Activated CD8-positive, alpha-beta T cell treated with anti-CD3 and anti-CD28 coated beads for 36 hours (primary cell): ENCODE measurements at regions not wholly inside any gene's neighbourhood (a gene's known extent, or its start where the extent isn't known, plus 50 kb on each side); places are given as distances from the start of the nearest gene placed in this dataset.

Source experiments
- ATAC-seq: fragments of 200-7000 bp; cut with Tn5 transposase; one replicate; pipeline ENCODE4 v1.10.0; 2021; ENCODE audit warnings: mild to moderate bottlenecking, moderate library complexity
- CTCF ChIA-PET: fragments of 350-600 bp; sonication (Branson Sonifier 250); formaldehyde crosslinking; loops from one replicate; lab custom pipeline; 2021; ENCODE audit warnings: antibody characterized with exemption; lab: Charles Lee
- POLR2A ChIA-PET: fragments of 350-600 bp; sonication (Branson Sonifier 250); formaldehyde crosslinking; loops from one replicate; lab custom pipeline; 2021; ENCODE audit warnings: antibody characterized with exemption; lab: Charles Lee
- DNase-seq: peaks from one replicate; pipeline ENCODE4 v3.0.0-alpha.2; 2020
- H3K27ac Mint-ChIP-seq: one replicate; pipeline ENCODE4 v1.8.0; 2021; ENCODE audit warnings: mild to moderate bottlenecking, mixed read lengths
- H3K27me3 Mint-ChIP-seq: one replicate; pipeline ENCODE4 v1.8.0; 2021; ENCODE audit warnings: mixed read lengths
- H3K36me3 Mint-ChIP-seq: one replicate; pipeline ENCODE4 v1.8.0; 2021; ENCODE audit warnings: low read depth, mixed read lengths
- H3K4me1 Mint-ChIP-seq: one replicate; pipeline ENCODE4 v1.8.0; 2021; ENCODE audit warnings: low read depth, mixed read lengths
- H3K4me3 Mint-ChIP-seq: one replicate; pipeline ENCODE4 v1.8.0; 2021; ENCODE audit warnings: mild to moderate bottlenecking, moderate library complexity, mixed read lengths
- H3K9me3 Mint-ChIP-seq: one replicate; pipeline ENCODE4 v1.8.0; 2021; ENCODE audit warnings: mixed read lengths
- CTCF ChIP-seq: fragments of 200-600 bp; IDR thresholded peaks from one replicate; pipeline ENCODE4 v1.8.0; 2022; ENCODE audit warnings: antibody characterized with exemption, mild to moderate bottlenecking
- intact Hi-C: fragments of 100-400 bp; cut with micrococcal nuclease; formaldehyde crosslinking; loops from one replicate; pipeline ENCODE4 v1.10.0; 2022

DNA sequence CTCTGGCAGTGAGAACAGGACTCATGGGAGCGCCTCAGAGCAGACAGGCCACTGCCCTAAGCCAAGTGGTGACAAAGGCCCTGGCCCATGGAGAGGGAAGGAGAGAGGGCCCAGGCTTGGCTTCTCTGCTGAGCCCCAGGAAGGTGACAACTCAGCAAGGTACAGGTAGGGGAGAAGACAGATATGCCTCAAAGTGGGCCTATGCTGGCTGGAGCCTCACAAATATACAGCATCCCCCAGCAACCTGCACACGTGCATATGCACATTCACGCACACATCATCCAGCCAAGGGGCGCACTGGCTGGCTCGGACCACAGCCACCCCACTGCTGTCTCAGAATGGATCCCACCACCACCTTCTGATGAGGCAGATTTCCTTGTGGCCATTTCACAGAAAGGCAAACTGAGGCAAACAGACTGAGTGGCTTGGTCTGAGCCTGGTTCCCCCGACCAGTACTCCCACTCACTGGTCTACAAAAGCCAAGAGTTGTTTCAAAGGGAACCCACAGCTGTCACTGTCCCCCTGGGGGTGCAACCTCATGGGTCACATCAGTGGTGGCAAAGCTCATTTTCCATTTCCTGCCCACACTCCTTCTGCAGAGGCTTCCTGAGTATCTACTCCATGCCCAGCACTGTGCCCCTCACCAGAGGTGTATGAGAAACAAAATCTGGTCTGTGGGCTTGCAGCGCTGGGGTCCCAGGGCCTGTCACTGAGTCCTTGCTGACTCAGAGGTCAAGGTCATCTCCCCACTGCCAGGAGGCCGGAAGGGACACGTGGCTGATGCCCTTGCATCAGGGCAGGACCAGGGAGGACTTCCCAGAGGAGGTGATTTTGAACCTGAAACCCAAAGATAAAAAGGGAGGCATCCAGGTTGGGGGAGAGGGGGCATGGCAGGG lies 67.3 kb upstream of the PRR5 start:
- no peak for TF ChIP-seq CTCF
- ATAC-seq (peak; percentile 49), DNase-seq (peak; percentile 36)
- H3K36me3 Mint-ChIP-seq = no peaks in the 10 kb centered on the region
- H3K9me3 Mint-ChIP-seq = peaks cover 6% of the 10 kb centered on the region
- no peak overlapping the region for H3K27ac Mint-ChIP-seq
- H3K4me3 Mint-ChIP-seq = no peak overlapping the region
- no peaks in the 10 kb centered on the region for H3K27me3 Mint-ChIP-seq
- H3K4me1 Mint-ChIP-seq = no peaks in the 10 kb centered on the region
- ChIA-PET CTCF (interaction anchor here (1.3 to 2.1 kb wide), 2 partner anchors 8 to 9 kb away, joined by 3 to 7 read pairs; no protein-coding TSS in a partner anchor), POLR2A (no interaction called here)
- intact Hi-C loops = no loop called here

DNA sequence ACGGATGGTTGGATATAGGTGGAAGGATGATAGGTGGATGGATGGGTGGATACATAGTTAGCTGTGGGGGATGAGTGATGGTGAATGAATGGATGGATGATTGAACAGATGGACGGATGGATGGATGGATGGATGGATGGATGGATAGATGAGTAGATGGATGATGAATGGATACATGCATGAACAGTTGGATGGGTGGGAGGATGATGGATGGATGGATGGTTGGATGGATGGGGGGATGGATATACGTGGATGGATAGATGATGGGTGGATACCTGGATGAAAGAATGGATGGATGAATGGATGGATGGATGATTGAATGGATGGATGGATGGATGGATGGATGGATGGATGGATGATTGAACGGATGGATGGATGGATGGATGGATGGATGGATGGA lies 68.4 kb upstream of the PRR5 start:
- TF ChIP-seq CTCF = no peak
- intact Hi-C loops = no loop called here
- Mint-ChIP-seq H3K4me3 (no peak overlapping the region), H3K36me3 (no peaks in the 10 kb centered on the region), H3K4me1 (no peaks in the 10 kb centered on the region), H3K27ac (no peak overlapping the region), H3K27me3 (no peaks in the 10 kb centered on the region), H3K9me3 (peaks cover 6% of the 10 kb centered on the region)
- ATAC-seq (no peak), DNase-seq (no peak)
- ChIA-PET CTCF (no interaction called here), POLR2A (no interaction called here)

DNA sequence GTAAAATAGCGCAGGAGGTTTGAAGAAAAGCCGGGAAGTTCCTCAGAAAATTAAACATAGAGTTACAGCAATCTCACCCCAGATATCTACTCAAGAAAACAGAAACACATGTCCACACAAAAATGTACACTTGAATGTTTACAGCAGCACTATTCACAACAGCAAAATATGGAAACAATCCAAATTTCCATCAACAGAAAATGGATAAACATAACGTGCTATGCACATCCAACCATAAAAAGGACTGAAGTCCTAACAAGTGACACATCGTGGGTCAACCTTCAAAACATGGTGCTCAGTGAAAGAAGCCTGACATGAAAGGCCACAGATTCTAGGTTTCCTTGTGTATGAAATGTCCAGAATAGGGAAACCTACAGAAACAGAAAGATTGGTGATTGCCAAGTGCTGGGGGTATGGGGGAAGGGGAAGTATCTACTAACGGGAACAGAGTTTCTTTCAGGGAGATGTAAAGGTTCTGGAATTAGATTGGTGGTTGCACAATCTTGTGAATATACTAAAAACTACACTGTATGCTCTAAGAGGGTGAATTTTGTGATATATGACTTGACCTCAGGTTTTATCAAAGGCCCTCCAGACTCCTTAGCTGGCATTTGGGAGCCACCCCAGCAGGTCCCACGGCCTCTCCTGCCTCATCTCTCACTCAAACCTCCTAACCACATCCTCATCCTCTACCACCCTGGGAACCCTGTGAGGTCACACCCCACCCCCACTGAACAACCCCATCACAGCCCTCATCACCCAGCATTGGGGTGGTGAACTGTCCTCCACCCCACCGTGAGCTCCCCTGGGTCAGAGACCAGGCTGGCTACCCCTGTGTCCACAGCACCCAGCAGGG lies 69.2 kb upstream of the PRR5 start:
- ATAC-seq (peak; percentile 83), DNase-seq (peak; percentile 58)
- no peak for TF ChIP-seq CTCF
- intact Hi-C loops = no loop called here
- Mint-ChIP-seq H3K27ac (no peak overlapping the region), H3K27me3 (no peaks in the 10 kb centered on the region), H3K4me1 (no peaks in the 10 kb centered on the region), H3K4me3 (no peak overlapping the region), H3K9me3 (peaks cover 6% of the 10 kb centered on the region), H3K36me3 (no peaks in the 10 kb centered on the region)
- ChIA-PET CTCF (no interaction called here), POLR2A (interaction anchor here (0.5 kb wide), 1 partner anchor 16 kb away, joined by 3 read pairs; no protein-coding TSS in a partner anchor)

DNA sequence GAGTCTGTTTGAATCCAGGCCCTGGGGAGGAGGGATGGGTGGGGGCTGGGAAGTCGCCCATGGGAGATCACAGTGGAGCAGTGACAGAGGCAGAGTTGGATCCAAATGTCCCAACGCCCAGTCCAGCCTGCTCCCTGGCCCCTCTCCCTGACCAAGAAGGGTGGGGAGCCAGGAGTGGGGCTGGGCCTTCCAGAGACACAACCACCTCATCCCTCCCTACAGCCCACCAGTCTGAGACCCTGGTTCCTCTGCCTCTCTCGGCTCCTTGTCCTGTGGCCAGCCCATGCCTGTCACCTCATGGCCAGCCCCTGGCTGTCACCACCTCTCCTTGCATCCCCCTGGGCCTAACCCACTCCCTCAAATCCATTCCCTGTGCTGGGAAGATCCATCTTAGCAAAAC lies 71.2 kb upstream of the PRR5 start:
- H3K4me1 Mint-ChIP-seq = peaks cover 6% of the 10 kb centered on the region
- no peak overlapping the region for H3K27ac Mint-ChIP-seq
- DNase-seq (no peak), ATAC-seq (no peak)
- no peak overlapping the region for H3K4me3 Mint-ChIP-seq
- no peaks in the 10 kb centered on the region for H3K36me3 Mint-ChIP-seq
- no peaks in the 10 kb centered on the region for H3K27me3 Mint-ChIP-seq
- POLR2A ChIA-PET = no interaction called here
- intact Hi-C loops = no loop called here
- H3K9me3 Mint-ChIP-seq = peaks cover 6% of the 10 kb centered on the region
- TF ChIP-seq CTCF = no peak
- CTCF ChIA-PET = interaction anchor here (1.0 to 1.2 kb wide), 2 partner anchors 54 to 550 kb away, joined by 3 to 5 read pairs; no protein-coding TSS in a partner anchor
